ENCODE measurements at regions not wholly inside any gene's neighbourhood (a gene's known extent, or its start where the extent isn't known, plus 50 kb on each side); places are given as distances from the start of the nearest gene placed in this dataset.

DNA sequence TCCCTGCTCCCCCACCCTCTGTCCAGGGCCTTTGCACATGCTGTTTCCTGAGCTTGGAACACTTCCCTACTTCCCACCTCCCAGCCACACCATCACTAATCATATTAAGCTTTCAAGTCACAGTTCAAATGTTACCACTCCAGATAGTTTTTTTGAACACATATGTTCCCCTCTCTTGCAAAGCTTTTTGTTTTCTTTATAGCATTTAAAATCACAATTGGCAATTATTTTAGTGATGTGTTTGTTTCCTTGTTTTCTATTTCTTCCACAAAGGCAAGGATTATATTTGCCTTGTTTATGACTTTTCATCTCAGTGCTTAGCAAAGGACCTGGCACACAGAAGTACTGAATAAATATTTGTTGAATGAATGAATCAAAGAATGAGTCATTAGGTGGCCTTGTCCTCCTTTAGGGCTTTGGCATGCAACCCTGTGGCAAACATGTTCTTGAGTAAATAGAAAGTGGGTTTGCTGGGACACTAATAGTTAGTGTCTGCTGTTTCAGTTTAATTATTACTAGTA lies 386.8 kb downstream of the FGF10 start:
- intact Hi-C loops (cut with micrococcal nuclease) = no loop called here

More for the DNA sequence above, 386.8 kb downstream of the FGF10 start:
- TF ChIP-seq, protein P1, sequence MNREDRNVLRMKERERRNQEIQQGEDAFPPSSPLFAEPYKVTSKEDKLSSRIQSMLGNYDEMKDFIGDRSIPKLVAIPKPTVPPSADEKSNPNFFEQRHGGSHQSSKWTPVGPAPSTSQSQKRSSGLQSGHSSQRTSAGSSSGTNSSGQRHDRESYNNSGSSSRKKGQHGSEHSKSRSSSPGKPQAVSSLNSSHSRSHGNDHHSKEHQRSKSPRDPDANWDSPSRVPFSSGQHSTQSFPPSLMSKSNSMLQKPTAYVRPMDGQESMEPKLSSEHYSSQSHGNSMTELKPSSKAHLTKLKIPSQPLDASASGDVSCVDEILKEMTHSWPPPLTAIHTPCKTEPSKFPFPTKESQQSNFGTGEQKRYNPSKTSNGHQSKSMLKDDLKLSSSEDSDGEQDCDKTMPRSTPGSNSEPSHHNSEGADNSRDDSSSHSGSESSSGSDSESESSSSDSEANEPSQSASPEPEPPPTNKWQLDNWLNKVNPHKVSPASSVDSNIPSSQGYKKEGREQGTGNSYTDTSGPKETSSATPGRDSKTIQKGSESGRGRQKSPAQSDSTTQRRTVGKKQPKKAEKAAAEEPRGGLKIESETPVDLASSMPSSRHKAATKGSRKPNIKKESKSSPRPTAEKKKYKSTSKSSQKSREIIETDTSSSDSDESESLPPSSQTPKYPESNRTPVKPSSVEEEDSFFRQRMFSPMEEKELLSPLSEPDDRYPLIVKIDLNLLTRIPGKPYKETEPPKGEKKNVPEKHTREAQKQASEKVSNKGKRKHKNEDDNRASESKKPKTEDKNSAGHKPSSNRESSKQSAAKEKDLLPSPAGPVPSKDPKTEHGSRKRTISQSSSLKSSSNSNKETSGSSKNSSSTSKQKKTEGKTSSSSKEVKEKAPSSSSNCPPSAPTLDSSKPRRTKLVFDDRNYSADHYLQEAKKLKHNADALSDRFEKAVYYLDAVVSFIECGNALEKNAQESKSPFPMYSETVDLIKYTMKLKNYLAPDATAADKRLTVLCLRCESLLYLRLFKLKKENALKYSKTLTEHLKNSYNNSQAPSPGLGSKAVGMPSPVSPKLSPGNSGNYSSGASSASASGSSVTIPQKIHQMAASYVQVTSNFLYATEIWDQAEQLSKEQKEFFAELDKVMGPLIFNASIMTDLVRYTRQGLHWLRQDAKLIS (CRISPR knock-in tag; IDR thresholded peaks at IDR 0.05) = no peak
- TF ChIP-seq, protein P2, sequence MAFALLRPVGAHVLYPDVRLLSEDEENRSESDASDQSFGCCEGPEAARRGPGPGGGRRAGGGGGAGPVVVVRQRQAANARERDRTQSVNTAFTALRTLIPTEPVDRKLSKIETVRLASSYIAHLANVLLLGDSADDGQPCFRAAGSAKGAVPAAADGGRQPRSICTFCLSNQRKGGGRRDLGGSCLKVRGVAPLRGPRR (CRISPR knock-in tag; IDR thresholded peaks at IDR 0.05) = no peak
- TF ChIP-seq ZNF764 (CRISPR knock-in tag; IDR thresholded peaks at IDR 0.05; ENCODE audit: low read depth) (no peak), PML (IDR thresholded peaks at IDR 0.05; ENCODE audit: low read length) (no peak), KLF10 (CRISPR knock-in tag; IDR thresholded peaks at IDR 0.05) (no peak)
- TF ChIP-seq, protein P3, sequence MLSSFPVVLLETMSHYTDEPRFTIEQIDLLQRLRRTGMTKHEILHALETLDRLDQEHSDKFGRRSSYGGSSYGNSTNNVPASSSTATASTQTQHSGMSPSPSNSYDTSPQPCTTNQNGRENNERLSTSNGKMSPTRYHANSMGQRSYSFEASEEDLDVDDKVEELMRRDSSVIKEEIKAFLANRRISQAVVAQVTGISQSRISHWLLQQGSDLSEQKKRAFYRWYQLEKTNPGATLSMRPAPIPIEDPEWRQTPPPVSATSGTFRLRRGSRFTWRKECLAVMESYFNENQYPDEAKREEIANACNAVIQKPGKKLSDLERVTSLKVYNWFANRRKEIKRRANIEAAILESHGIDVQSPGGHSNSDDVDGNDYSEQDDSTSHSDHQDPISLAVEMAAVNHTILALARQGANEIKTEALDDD (IDR thresholded peaks at IDR 0.05) = no peak
- H3K9me3 ChIP-seq (replicated peaks; ENCODE audit: control insufficient read depth, insufficient read depth, low read depth, low read length) = no peaks in the 10 kb centered on the region; the same call in 1 of the 2 replicates
- H2AFZ ChIP-seq (ENCODE audit: low read depth, low read length) = no peak overlapping the region
- no peak overlapping the region for H3K27ac ChIP-seq (ENCODE audit: extremely low read depth, low read depth, low read length)
- no peaks in the 10 kb centered on the region for H3K27me3 ChIP-seq (ENCODE audit: control insufficient read depth in 2 of 2, insufficient read depth in 2 of 2, low read length in 2 of 2)
- DNase-seq (ENCODE audit: extremely low read depth in 1 of 4, low spot score in 3 of 4) = no peak
- CTCF ChIA-PET (ENCODE audit: low intra/inter-chr PET ratio) = no interaction called here
- no peaks in the 10 kb centered on the region for H4K20me1 ChIP-seq (replicated peaks; ENCODE audit: control insufficient read depth, insufficient read depth, low read length)
- no peak overlapping the region for H3K4me3 ChIP-seq
- H3K9me1 ChIP-seq (ENCODE audit: control insufficient read depth, insufficient read depth, low read length) = no peaks in the 10 kb centered on the region
- no peak overlapping the region for H3K9ac ChIP-seq (ENCODE audit: insufficient read depth in 1 of 2, low read depth in 2 of 2, low read length in 2 of 2)
- ATAC-seq = no peak
- in situ Hi-C loops (cut with MboI) = no loop called here
- BruUV-seq (replicated peaks) = no TSS peak
- no peak overlapping the region for H3K4me2 ChIP-seq (ENCODE audit: insufficient read depth, low read length)
- no peak for FAIRE-seq
- POLR2A ChIA-PET = no interaction called here
- no peaks in the 10 kb centered on the region for H3K36me3 ChIP-seq (ENCODE audit: control insufficient read depth, insufficient read depth, low read length)
- H3K4me1 ChIP-seq (replicated peaks in 1 of 2; ENCODE audit: control insufficient read depth in 2 of 2, insufficient read depth in 2 of 2, low read length in 2 of 2) = no peaks in the 10 kb centered on the region
- no peaks in the 10 kb centered on the region for H3K79me2 ChIP-seq (ENCODE audit: control insufficient read depth, insufficient read depth, low read length)
